ENCODE measurements at regions not wholly inside any gene's neighbourhood (a gene's known extent, or its start where the extent isn't known, plus 50 kb on each side); places are given as distances from the start of the nearest gene placed in this dataset.

- BruUV-seq (replicated peaks), result no TSS peak
- TF ChIP-seq CTCF (conservative IDR thresholded peaks at IDR 0.05; ENCODE audit: low read depth, low read length) (no peak), EZH2 (IDR thresholded peaks at IDR 0.05; ENCODE audit: borderline replicate concordance, low read depth, low read length, poor library complexity, severe bottlenecking) (no peak)
- Histone ChIP-seq H3K9me3 (ENCODE audit: low read depth, low read length, poor library complexity, severe bottlenecking) (no peaks in the 10 kb centered on the region), H3K27me3 (replicated peaks; ENCODE audit: insufficient read depth, low read depth, low read length, poor library complexity) (no peaks in the 10 kb centered on the region), H3K36me3 (ENCODE audit: insufficient read depth, low read length, poor library complexity, severe bottlenecking) (no peaks in the 10 kb centered on the region), H3K4me3 (ENCODE audit: low read depth, low read length, poor library complexity, severe bottlenecking) (no peak overlapping the region), H3K27ac (ENCODE audit: low read depth, low read length, poor library complexity, severe bottlenecking) (no peak overlapping the region), H3K4me1 (ENCODE audit: insufficient read depth, low read length, poor library complexity, severe bottlenecking) (no peaks in the 10 kb centered on the region)
- CTCF ChIA-PET, result no interaction called here
- intact Hi-C loops (cut with micrococcal nuclease; ENCODE audit: unreplicated experiment), result no loop called here
- no peak for DNase-seq (ENCODE audit: low spot score)
- POLR2A ChIA-PET (ENCODE audit: low non-redundant PET), result no interaction called here
These were observed 213.3 kb downstream of the MDFIC start for GRCh38 chr7:115135146-115135545.

- H3K27me3 ChIP-seq (replicated peaks; ENCODE audit: insufficient read depth, low read depth, low read length, poor library complexity), result no peaks in the 10 kb centered on the region
- BruUV-seq (replicated peaks), result no TSS peak
- no peak overlapping the region for H3K27ac ChIP-seq (ENCODE audit: low read depth, low read length, poor library complexity, severe bottlenecking)
- TF ChIP-seq CTCF (conservative IDR thresholded peaks at IDR 0.05; ENCODE audit: low read depth, low read length) (no peak), EZH2 (IDR thresholded peaks at IDR 0.05; ENCODE audit: borderline replicate concordance, low read depth, low read length, poor library complexity, severe bottlenecking) (no peak)
- POLR2A ChIA-PET (ENCODE audit: low non-redundant PET), result no interaction called here
- H3K4me1 ChIP-seq (ENCODE audit: insufficient read depth, low read length, poor library complexity, severe bottlenecking), result no peaks in the 10 kb centered on the region
- DNase-seq (ENCODE audit: low spot score), result no peak
- CTCF ChIA-PET, result no interaction called here
- no peaks in the 10 kb centered on the region for H3K36me3 ChIP-seq (ENCODE audit: insufficient read depth, low read length, poor library complexity, severe bottlenecking)
- intact Hi-C loops (cut with micrococcal nuclease; ENCODE audit: unreplicated experiment), result no loop called here
- H3K9me3 ChIP-seq (ENCODE audit: low read depth, low read length, poor library complexity, severe bottlenecking), result no peaks in the 10 kb centered on the region
- H3K4me3 ChIP-seq (ENCODE audit: low read depth, low read length, poor library complexity, severe bottlenecking), result no peak overlapping the region
These were observed 211.4 kb downstream of the MDFIC start for GRCh38 chr7:115133248-115133647.

GRCh38 chr7:115132096-115132495 is 210.2 kb downstream of the MDFIC start:
- Histone ChIP-seq H3K36me3 (ENCODE audit: insufficient read depth, low read length, poor library complexity, severe bottlenecking) (no peaks in the 10 kb centered on the region), H3K4me3 (ENCODE audit: low read depth, low read length, poor library complexity, severe bottlenecking) (no peak overlapping the region), H3K4me1 (ENCODE audit: insufficient read depth, low read length, poor library complexity, severe bottlenecking) (no peaks in the 10 kb centered on the region), H3K9me3 (ENCODE audit: low read depth, low read length, poor library complexity, severe bottlenecking) (no peaks in the 10 kb centered on the region), H3K27me3 (replicated peaks; ENCODE audit: insufficient read depth, low read depth, low read length, poor library complexity) (no peaks in the 10 kb centered on the region), H3K27ac (ENCODE audit: low read depth, low read length, poor library complexity, severe bottlenecking) (no peak overlapping the region)
- CTCF ChIA-PET, result no interaction called here
- no peak for TF ChIP-seq EZH2 (IDR thresholded peaks at IDR 0.05; ENCODE audit: borderline replicate concordance, low read depth, low read length, poor library complexity, severe bottlenecking)
- no peak for TF ChIP-seq CTCF (conservative IDR thresholded peaks at IDR 0.05; ENCODE audit: low read depth, low read length)
- intact Hi-C loops (cut with micrococcal nuclease; ENCODE audit: unreplicated experiment), result no loop called here
- DNase-seq (ENCODE audit: low spot score), result no peak
- no TSS peak for BruUV-seq (replicated peaks)
- POLR2A ChIA-PET (ENCODE audit: low non-redundant PET), result no interaction called here

Data from A673 (cell line).